GM18951 (cell line): ENCODE measurements at regions not wholly inside any gene's neighbourhood (a gene's known extent, or its start where the extent isn't known, plus 50 kb on each side); places are given as distances from the start of the nearest gene placed in this dataset.

Experiments
- POLR2A ChIP-seq: IDR thresholded peaks from 4 replicates; pipeline ENCODE4 v1.6.1; 2011; ENCODE audit warnings: mild to moderate bottlenecking; ENCODE audit not compliant: insufficient read length, insufficient read depth; ENCODE audit errors: extremely low read depth
- in situ Hi-C: fragments of 300-500 bp; cut with MboI; formaldehyde crosslinking; loops from one replicate; pipeline ENCODE4 v1.12.0; 2022; ENCODE audit warnings: low sequenced_read_pairs, mixed read lengths, inconsistent platforms; ENCODE audit not compliant: unreplicated experiment

- TF ChIP-seq POLR2A, result no peak
- in situ Hi-C loops, result no loop called here
Measured at GRCh38 chr20:39132093-39132492, 169.9 kb downstream of the DHX35 start.

- in situ Hi-C loops, result no loop called here
- TF ChIP-seq POLR2A, result no peak
Measured at GRCh38 chr20:39130627-39131026, 168.5 kb downstream of the DHX35 start.

- no peak for TF ChIP-seq POLR2A
- in situ Hi-C loops, result no loop called here
Measured at GRCh38 chr20:39129523-39129922, 167.4 kb downstream of the DHX35 start.

- no peak for TF ChIP-seq POLR2A
- in situ Hi-C loops, result no loop called here
Measured at GRCh38 chr20:39124064-39124463, 161.9 kb downstream of the DHX35 start.

GRCh38 chr20:39123185-39123557, 161.0 kb downstream of the DHX35 start:
- in situ Hi-C loops, result no loop called here
- no peak for TF ChIP-seq POLR2A

GRCh38 chr20:39117491-39117890, 155.3 kb downstream of the DHX35 start:
- in situ Hi-C loops, result no loop called here
- no peak for TF ChIP-seq POLR2A

- no peak for TF ChIP-seq POLR2A
Measured at GRCh38 chr20:39116020-39116419, 153.9 kb downstream of the DHX35 start.

GRCh38 chr20:39112178-39112743, 150.1 kb downstream of the DHX35 start:
- in situ Hi-C loops, result no loop called here

More at GRCh38 chr20:39116020-39116419, 153.9 kb downstream of the DHX35 start:
- in situ Hi-C loops, result no loop called here

GRCh38 chr20:39111359-39112177, 149.4 kb downstream of the DHX35 start:
- no peak for TF ChIP-seq POLR2A
- in situ Hi-C loops, result no loop called here

More at GRCh38 chr20:39112178-39112743, 150.1 kb downstream of the DHX35 start:
- no peak for TF ChIP-seq POLR2A

GRCh38 chr20:39110819-39111136, 148.6 kb downstream of the DHX35 start:
- TF ChIP-seq POLR2A, result no peak
- in situ Hi-C loops, result no loop called here

- in situ Hi-C loops, result no loop called here
- TF ChIP-seq POLR2A, result no peak
Measured at GRCh38 chr20:39109933-39110818, 148.0 kb downstream of the DHX35 start.

GRCh38 chr20:39108746-39109145, 146.6 kb downstream of the DHX35 start:
- no peak for TF ChIP-seq POLR2A
- in situ Hi-C loops, result no loop called here

- TF ChIP-seq POLR2A, result no peak
- in situ Hi-C loops, result no loop called here
Measured at GRCh38 chr20:39107741-39108140, 145.6 kb downstream of the DHX35 start.
